ENCODE measurements at regions not wholly inside any gene's neighbourhood (a gene's known extent, or its start where the extent isn't known, plus 50 kb on each side); places are given as distances from the start of the nearest gene placed in this dataset.

- TF ChIP-seq CTCF (conservative IDR thresholded peaks at IDR 0.05; ENCODE audit: low read depth, low read length) = no peak
- no peak for TF ChIP-seq EZH2 (IDR thresholded peaks at IDR 0.05; ENCODE audit: borderline replicate concordance, low read depth, low read length, poor library complexity, severe bottlenecking)
Observed at GRCh38 chr2:66024391-66024790, 410.5 kb upstream of the MEIS1 start.
